Cardiac muscle cell (in vitro differentiated cells and primary cell): ENCODE measurements at regions not wholly inside any gene's neighbourhood (a gene's known extent, or its start where the extent isn't known, plus 50 kb on each side); places are given as distances from the start of the nearest gene placed in this dataset.
A peak's percentile ranks its signal among the peaks of the same experiment; 100 is the strongest.

ENCODE experiments used
- DNase-seq, 2 donors: peaks; one replicate each; pipeline versions ENCODE4 v3.0.0 to v3.0.0-alpha.2; 2010 to 2017; ENCODE audit warnings: low read depth in 1 of 2, low spot score in 1 of 2
- H3K27ac ChIP-seq: fragments of 200-600 bp; sonication (generic); 2 replicates; pipeline ENCODE4 v1.5.1; 2016
- H3K27me3 ChIP-seq: fragments of 200-600 bp; sonication (generic); 2 replicates; pipeline ENCODE4 v1.6.0; 2016; ENCODE audit warnings: control low read depth
- H3K36me3 ChIP-seq: fragments of 200-600 bp; sonication (generic); 2 replicates; pipeline ENCODE4 v1.5.1; 2016; ENCODE audit warnings: control low read depth
- H3K4me1 ChIP-seq: fragments of 200-600 bp; sonication (generic); 2 replicates; pipeline ENCODE4 v1.8.1; 2017; ENCODE audit warnings: low read depth, mild to moderate bottlenecking, mixed run types
- H3K4me3 ChIP-seq: fragments of 200-600 bp; sonication (generic); 2 replicates; pipeline ENCODE4 v1.5.1; 2016; ENCODE audit warnings: mild to moderate bottlenecking
- H3K9me3 ChIP-seq: fragments of 200-600 bp; sonication (generic); 2 replicates; pipeline ENCODE4 v1.5.1; 2017; ENCODE audit warnings: low read depth, mild to moderate bottlenecking, control low read depth
- TF ChIP-seq, protein P1 (sequence below): IDR thresholded peaks from 2 replicates; pipeline ENCODE4 v1.5.1; 2012; ENCODE audit warnings: low read depth, mild to moderate bottlenecking, low read length

GRCh38 chr16:81185416-81185815, 53.1 kb upstream of the BCO1 start:
- Histone ChIP-seq H3K36me3 (no peaks in the 10 kb centered on the region), H3K4me1 (peaks cover 3% of the 10 kb centered on the region), H3K4me3 (no peak overlapping the region), H3K27me3 (no peaks in the 10 kb centered on the region), H3K9me3 (no peaks in the 10 kb centered on the region), H3K27ac (no peak overlapping the region)
- DNase-seq: no peak
- TF ChIP-seq, protein P1, sequence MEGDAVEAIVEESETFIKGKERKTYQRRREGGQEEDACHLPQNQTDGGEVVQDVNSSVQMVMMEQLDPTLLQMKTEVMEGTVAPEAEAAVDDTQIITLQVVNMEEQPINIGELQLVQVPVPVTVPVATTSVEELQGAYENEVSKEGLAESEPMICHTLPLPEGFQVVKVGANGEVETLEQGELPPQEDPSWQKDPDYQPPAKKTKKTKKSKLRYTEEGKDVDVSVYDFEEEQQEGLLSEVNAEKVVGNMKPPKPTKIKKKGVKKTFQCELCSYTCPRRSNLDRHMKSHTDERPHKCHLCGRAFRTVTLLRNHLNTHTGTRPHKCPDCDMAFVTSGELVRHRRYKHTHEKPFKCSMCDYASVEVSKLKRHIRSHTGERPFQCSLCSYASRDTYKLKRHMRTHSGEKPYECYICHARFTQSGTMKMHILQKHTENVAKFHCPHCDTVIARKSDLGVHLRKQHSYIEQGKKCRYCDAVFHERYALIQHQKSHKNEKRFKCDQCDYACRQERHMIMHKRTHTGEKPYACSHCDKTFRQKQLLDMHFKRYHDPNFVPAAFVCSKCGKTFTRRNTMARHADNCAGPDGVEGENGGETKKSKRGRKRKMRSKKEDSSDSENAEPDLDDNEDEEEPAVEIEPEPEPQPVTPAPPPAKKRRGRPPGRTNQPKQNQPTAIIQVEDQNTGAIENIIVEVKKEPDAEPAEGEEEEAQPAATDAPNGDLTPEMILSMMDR: no peak

DNA sequence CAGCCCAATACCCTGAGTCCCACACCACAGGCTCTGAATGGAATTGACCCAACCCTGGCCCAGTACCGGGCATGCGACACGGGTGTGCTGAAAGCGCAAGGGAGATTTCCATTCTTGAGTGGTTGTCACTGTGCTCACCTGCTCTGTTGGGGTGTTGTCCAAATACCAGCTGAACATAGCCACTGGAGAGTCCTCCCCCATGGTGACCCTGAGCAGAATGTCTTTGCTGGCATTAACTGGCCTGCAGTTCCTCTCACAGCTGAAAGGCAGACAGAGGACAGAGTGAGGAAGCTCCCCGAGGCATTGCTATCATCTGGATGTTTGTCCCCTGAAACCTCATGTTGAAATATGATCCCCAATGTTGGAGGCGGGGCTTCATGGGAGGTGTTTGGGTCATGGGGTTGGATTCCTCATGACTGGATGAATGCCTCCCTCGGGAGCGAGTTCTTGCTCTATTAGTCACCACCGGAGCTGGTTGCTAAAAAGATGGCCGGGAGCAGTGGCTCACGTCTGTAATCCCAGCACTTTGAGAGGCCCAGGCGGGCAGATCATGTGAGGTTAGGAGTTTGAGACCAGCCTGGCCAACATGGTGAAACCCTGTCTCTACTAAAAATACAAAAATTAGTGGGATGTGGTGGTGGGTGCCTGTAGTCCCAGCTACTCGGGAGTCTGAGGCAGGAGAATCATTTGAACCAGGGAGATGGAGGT, 57.3 kb upstream of the BCO1 start:
- H3K9me3 ChIP-seq: no peaks in the 10 kb centered on the region
- H3K27me3 ChIP-seq: no peaks in the 10 kb centered on the region
- no peaks in the 10 kb centered on the region for H3K36me3 ChIP-seq
- H3K4me1 ChIP-seq: no peaks in the 10 kb centered on the region
- TF ChIP-seq, protein P1: no peak
- H3K27ac ChIP-seq: peak overlapping the region; percentile 76
- no peak overlapping the region for H3K4me3 ChIP-seq
- DNase-seq: peak; percentile 86 to 97

- Histone ChIP-seq H3K27ac (peak overlapping the region; percentile 76), H3K9me3 (no peaks in the 10 kb centered on the region), H3K27me3 (no peaks in the 10 kb centered on the region), H3K4me1 (no peaks in the 10 kb centered on the region), H3K4me3 (no peak overlapping the region), H3K36me3 (no peaks in the 10 kb centered on the region)
- DNase-seq: no peak
- TF ChIP-seq, protein P1: no peak
Observed at GRCh38 chr16:81180578-81180977, 57.9 kb upstream of the BCO1 start.

DNA sequence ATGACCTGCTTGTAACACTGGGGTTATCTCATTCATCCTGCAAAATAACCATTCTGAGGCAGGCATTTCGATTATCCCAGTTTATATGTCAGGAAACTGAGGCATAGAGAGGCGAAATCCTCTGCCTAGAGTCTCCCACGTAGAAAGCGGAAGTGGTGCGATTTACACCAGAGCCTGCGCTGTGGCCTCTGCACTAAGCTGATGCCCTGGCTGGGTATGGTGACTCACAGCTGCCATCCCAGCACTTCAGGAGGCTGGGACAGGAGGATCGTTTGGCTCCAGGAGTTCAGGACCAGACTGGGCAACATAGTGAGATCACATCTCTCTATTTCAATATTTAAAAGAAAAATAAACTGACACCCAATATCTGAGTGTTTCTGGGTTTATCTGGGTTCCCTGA, 59.3 kb upstream of the BCO1 start:
- Histone ChIP-seq H3K9me3 (no peaks in the 10 kb centered on the region), H3K4me3 (no peak overlapping the region), H3K27ac (no peak overlapping the region), H3K27me3 (no peaks in the 10 kb centered on the region), H3K36me3 (no peaks in the 10 kb centered on the region), H3K4me1 (no peaks in the 10 kb centered on the region)
- no peak for DNase-seq
- TF ChIP-seq, protein P1: no peak

DNA sequence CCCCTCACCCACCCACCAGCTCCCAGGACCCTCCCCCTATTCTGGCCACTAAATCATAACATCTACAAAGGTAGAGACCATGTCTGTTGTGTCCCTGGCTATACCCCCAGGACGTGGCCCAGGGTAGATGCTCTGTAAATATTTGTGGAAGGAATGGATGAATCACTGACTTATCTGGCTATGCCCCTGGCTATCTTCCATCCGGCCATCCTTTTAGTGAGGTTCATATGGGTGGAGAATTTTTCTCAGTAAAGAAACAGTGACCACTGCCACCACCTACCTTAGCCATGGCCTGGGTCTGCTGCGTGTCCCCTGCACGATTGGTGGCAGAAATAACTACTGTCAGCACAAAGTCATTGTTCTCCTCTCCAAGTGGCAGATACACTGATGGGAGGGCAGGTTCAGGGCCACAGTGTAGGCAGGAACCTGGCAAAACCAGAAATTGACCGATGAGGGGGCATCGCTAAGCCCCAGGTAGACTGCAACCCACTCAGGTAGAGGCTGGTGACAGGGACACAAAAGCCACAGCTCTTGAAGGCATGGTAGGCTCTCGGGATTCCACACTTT, 63.1 kb upstream of the BCO1 start:
- no peaks in the 10 kb centered on the region for H3K9me3 ChIP-seq
- peak in 1 of 2 donors; percentile 65 for DNase-seq
- no peak overlapping the region for H3K27ac ChIP-seq

More for the DNA sequence above, 63.1 kb upstream of the BCO1 start:
- Histone ChIP-seq H3K27me3 (no peaks in the 10 kb centered on the region), H3K4me3 (no peak overlapping the region), H3K4me1 (no peaks in the 10 kb centered on the region), H3K36me3 (no peaks in the 10 kb centered on the region)
- TF ChIP-seq, protein P1: no peak
